Ovary (tissue), 7 donors: ENCODE measurements at regions not wholly inside any gene's neighbourhood (a gene's known extent, or its start where the extent isn't known, plus 50 kb on each side); places are given as distances from the start of the nearest gene placed in this dataset.

ENCODE experiments used
- DNase-seq, 5 donors: peaks; one replicate each; pipeline ENCODE4 v3.0.0-alpha.2; 2019 to 2020
- H3K27ac ChIP-seq, 2 donors: fragments of 200-600 bp; one replicate each; pipeline versions ENCODE4 v1.5.1 to v1.8.0; 2019 to 2022
- H3K27me3 ChIP-seq: fragments of 200-600 bp; one replicate; pipeline ENCODE4 v1.8.0; 2022
- H3K36me3 ChIP-seq: fragments of 200-600 bp; sonication (generic); one replicate; pipeline ENCODE4 v1.5.1; 2019
- H3K4me1 ChIP-seq: one replicate; pipeline ENCODE4 v1.8.1; 2013; ENCODE audit warnings: mild to moderate bottlenecking, moderate library complexity; ENCODE audit not compliant: insufficient read depth
- H3K4me3 ChIP-seq: fragments of 200-600 bp; sonication (generic); one replicate; pipeline ENCODE4 v1.5.1; 2017
- H3K9me3 ChIP-seq, 2 donors: fragments of 200-600 bp in 1 of 2; sonication (generic) in 1 of 2; one replicate each; pipeline versions ENCODE4 v1.5.1 to v1.8.1; 2013 to 2019; ENCODE audit warnings: mild to moderate bottlenecking in 1 of 2, moderate library complexity in 1 of 2
- EP300 ChIP-seq: sonication (generic); formaldehyde crosslinking; IDR thresholded peaks from one replicate; pipeline ENCODE4 v1.6.1; 2017; ENCODE audit warnings: antibody characterized with exemption
- POLR2A ChIP-seq: fragments of 450-650 bp; IDR thresholded peaks from one replicate; pipeline ENCODE4 v1.6.1; 2017; ENCODE audit warnings: antibody characterized with exemption, mild to moderate bottlenecking, moderate library complexity
- WGBS, 3 donors: extraction: QIAGEN DNeasy Blood & Tissue Kit in 1 of 3; methylation state at CpG; one replicate each; pipeline versions ENCODE4 v1.1.5 to v1.1.7; 2013 to 2017; 5-methylcytosine and 5-hydroxymethylcytosine counted together
- intact Hi-C, 4 donors: fragments of 100-400 bp; cut with DNase I; formaldehyde crosslinking; loops; one replicate each; pipeline versions ENCODE4 v1.11.0 to v1.15.1; 2022 to 2023
- TF ChIP-seq, protein P1 (sequence below), 3 donors: fragments of 450-650 bp in 2 of 3; fragments of 200-600 bp in 1 of 3; IDR thresholded peaks; one replicate each; pipeline versions ENCODE4 v1.5.1 to v1.8.0; 2016 to 2022; ENCODE audit warnings: antibody characterized with exemption in 3 of 3, mild to moderate bottlenecking in 1 of 3
- donor health status: DM: no; HTN: no; CAD: no; lungs with moderate emphysema.
- donor health status: DM: no; HTN: no; CAD: no.
- donor health status: Bipolar disorder and iron deficiency.
- donor health status: DM: no; HTN: no; CAD: no.
- donor health status: DM: yes; HTN: yes; CAD: no.

DNA sequence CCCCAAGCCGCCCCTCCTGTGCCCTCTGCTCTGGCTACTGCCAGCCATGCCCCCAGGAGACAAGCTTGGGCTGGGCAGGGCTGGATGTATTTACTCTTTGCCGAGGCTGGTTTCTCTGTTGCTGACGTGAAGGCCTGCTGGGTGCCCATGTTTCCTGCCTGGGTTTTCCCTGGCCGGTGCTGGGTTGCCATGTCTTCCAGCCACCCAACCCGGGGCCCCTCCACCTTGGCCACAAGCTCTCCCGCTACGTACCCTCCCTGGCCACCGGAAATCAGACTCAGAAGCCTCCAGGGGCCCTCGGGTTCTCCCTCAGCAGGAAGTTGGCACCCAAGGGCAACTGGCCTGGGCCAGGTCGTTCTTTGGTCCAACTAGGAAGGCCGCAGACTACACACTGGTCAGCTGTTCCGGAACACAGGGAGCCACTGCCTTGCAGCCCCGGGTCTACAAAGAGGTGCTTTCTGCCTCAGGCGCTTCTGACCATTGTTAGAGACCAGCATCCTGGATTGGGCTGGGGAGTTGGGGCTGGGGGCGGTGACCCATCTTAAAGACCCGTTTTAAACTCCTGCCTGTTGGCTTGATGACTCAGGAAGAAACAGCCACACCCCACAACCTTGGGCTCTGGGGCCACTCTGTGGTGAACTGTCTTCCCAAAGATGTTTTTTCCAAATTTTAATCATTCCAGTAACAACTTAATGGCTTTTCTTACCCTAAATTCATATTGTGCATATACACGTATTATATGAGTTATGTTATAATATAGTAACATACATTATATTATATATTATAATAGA lies 71.2 kb upstream of the RUNX3 start:
- no peak for DNase-seq
- Histone ChIP-seq H3K4me3 (no peak overlapping the region), H3K27me3 (no peaks in the 10 kb centered on the region), H3K4me1 (no peaks in the 10 kb centered on the region), H3K27ac (no peak overlapping the region), H3K9me3 (no peaks in the 10 kb centered on the region), H3K36me3 (no peaks in the 10 kb centered on the region)
- WGBS, 3 donors, result 81 to 86% (median 83%) methylated on average over 16 to 17 of the region's 17 CpGs
- intact Hi-C loops, result no loop called here
- no peak for TF ChIP-seq EP300
- TF ChIP-seq, protein P1, sequence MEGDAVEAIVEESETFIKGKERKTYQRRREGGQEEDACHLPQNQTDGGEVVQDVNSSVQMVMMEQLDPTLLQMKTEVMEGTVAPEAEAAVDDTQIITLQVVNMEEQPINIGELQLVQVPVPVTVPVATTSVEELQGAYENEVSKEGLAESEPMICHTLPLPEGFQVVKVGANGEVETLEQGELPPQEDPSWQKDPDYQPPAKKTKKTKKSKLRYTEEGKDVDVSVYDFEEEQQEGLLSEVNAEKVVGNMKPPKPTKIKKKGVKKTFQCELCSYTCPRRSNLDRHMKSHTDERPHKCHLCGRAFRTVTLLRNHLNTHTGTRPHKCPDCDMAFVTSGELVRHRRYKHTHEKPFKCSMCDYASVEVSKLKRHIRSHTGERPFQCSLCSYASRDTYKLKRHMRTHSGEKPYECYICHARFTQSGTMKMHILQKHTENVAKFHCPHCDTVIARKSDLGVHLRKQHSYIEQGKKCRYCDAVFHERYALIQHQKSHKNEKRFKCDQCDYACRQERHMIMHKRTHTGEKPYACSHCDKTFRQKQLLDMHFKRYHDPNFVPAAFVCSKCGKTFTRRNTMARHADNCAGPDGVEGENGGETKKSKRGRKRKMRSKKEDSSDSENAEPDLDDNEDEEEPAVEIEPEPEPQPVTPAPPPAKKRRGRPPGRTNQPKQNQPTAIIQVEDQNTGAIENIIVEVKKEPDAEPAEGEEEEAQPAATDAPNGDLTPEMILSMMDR (IDR thresholded peaks at IDR 0.05), result no peak

DNA sequence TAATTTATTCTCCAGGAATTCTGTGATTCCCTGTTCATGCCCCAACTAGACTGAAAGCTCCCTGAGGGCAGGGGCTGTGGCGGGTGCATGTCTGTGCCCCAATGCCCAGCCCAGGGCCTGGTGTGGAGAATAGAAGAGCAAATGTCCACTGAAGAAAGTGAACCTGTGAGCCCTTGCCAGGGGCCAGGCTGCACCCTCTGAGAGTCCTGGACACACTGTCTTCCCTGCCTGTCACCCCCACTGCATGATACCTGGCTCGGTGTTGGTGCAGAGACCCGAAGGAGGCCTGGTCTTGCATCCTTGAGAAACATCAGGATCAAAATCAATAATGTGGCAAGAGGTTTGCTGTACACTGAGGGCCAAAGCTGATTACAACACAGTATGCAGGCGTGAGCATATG lies 69.8 kb upstream of the RUNX3 start:
- H3K9me3 ChIP-seq, result no peaks in the 10 kb centered on the region
- no peak for DNase-seq
- H3K27me3 ChIP-seq, result no peaks in the 10 kb centered on the region
- H3K4me1 ChIP-seq, result no peaks in the 10 kb centered on the region
- H3K4me3 ChIP-seq, result no peak overlapping the region
- intact Hi-C loops, result no loop called here
- TF ChIP-seq, protein P1 (IDR thresholded peaks at IDR 0.05), result no peak
- WGBS, 3 donors, result 65 to 80% (median 67%) methylated on average over 4 of the region's 4 CpGs
- H3K36me3 ChIP-seq, result no peaks in the 10 kb centered on the region
- no peak overlapping the region for H3K27ac ChIP-seq

DNA sequence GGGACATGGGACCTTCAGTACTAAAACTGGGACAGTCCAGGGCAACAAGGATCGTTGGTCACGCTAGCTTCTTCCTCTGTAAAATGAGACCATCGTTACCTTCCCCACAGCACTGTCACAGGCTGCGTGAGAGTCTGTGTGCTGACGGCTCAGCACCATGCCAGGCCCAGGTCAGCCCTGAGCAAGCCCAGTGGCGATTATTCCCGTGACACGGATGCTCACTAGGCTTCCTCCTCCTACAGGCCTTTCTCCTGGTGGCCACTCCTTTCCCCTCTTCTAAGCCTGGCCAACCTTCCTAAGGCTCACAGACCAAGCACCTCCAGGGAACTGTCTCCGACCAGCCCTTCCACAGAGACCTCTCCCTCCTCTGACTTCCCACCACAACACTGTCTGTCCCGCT lies 69.3 kb upstream of the RUNX3 start:
- TF ChIP-seq POLR2A, result no peak
- TF ChIP-seq, protein P1 (IDR thresholded peaks at IDR 0.05), result no peak
- TF ChIP-seq EP300, result no peak
- Histone ChIP-seq H3K4me1 (no peaks in the 10 kb centered on the region), H3K4me3 (no peak overlapping the region), H3K9me3 (no peaks in the 10 kb centered on the region), H3K36me3 (no peaks in the 10 kb centered on the region), H3K27me3 (no peaks in the 10 kb centered on the region), H3K27ac (no peak overlapping the region)
- intact Hi-C loops, result no loop called here
- 81 to 85% (median 84%) methylated on average over 10 of the region's 10 CpGs for WGBS, 3 donors
- no peak for DNase-seq

DNA sequence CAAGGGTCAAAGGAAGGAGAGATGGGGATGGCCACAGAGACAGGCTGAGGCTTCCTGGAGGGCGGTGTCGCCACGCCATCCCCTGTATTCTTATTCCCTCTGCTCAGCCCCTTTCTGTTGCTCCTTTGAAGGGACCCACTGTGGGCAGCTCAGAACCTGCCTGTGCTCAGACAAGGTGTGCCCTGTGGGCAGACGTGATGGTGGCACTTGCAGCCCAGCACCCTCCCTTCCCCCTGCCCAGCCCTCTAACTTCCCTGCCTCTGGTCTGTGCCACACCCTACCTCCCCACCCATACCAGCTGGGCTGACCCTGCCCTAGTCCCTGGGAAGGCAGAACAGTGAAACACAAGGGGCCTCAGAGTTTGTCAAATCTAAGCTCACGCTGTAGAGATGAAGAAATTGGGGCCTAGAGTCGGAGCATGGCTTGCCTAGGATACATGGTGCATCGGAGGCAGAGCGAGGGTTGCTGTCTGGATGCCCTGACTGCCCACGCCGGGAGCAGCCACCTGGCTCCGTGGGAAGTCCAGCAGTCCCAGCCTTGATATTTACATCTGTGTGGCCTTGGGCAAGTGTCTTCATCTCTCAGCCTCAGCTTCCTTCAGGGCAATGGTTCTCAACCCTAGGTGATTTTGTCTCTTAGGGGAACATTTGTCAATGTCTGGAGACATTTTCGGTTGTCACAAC lies 68.6 kb upstream of the RUNX3 start:
- Histone ChIP-seq H3K4me3 (no peak overlapping the region), H3K9me3 (no peaks in the 10 kb centered on the region), H3K27ac (no peak overlapping the region), H3K4me1 (no peaks in the 10 kb centered on the region), H3K27me3 (no peaks in the 10 kb centered on the region), H3K36me3 (no peaks in the 10 kb centered on the region)
- no peak for DNase-seq
- TF ChIP-seq EP300, result no peak
- TF ChIP-seq POLR2A, result no peak
- TF ChIP-seq, protein P1 (IDR thresholded peaks at IDR 0.05), result no peak
- intact Hi-C loops, result no loop called here
- 76 to 91% (median 87%) methylated on average over 12 of the region's 12 CpGs for WGBS, 3 donors
